HPDE6-E6E7 (cell line): ENCODE measurements at regions not wholly inside any gene's neighbourhood (a gene's known extent, or its start where the extent isn't known, plus 50 kb on each side); places are given as distances from the start of the nearest gene placed in this dataset.
"Not testable (repeated sequence)": the region's sequence is repeated elsewhere in the genome, so short reads cannot be mapped to it uniquely, and the experiment has no call there.

Source experiments
- DNase-seq: peaks from one replicate; pipeline ENCODE4 v3.0.0; 2011; ENCODE audit warnings: missing footprints; ENCODE audit errors: extremely low spot score

GRCh38 chr14:95818581-95818980 lies 58.1 kb upstream of the TUNAR start:
- DNase-seq = no peak

GRCh38 chr14:95817271-95817670 lies 59.4 kb upstream of the TUNAR start:
- no peak for DNase-seq

- DNase-seq = no peak
These were observed 60.1 kb upstream of the TUNAR start for GRCh38 chr14:95816539-95816938.

GRCh38 chr14:95815226-95815690 lies 61.4 kb upstream of the TUNAR start:
- no peak for DNase-seq

- DNase-seq = no peak
These were observed 62.0 kb upstream of the TUNAR start for GRCh38 chr14:95814363-95815225.

- no peak for DNase-seq
These were observed 64.8 kb upstream of the TUNAR start for GRCh38 chr14:95811813-95812212.

- no peak for DNase-seq
These were observed 68.3 kb upstream of the TUNAR start for GRCh38 chr14:95808371-95808770.

GRCh38 chr14:95796788-95797187 lies 79.8 kb upstream of the TUNAR start:
- DNase-seq = no peak

- DNase-seq = no peak
These were observed 74.0 kb upstream of the TCL1A start for GRCh38 chr14:95787941-95788340.

GRCh38 chr14:95786566-95786965 lies 72.6 kb upstream of the TCL1A start:
- DNase-seq = no peak

GRCh38 chr14:95784137-95784536 lies 70.2 kb upstream of the TCL1A start:
- DNase-seq = no peak

GRCh38 chr14:95776798-95777534 lies 63.0 kb upstream of the TCL1A start:
- no peak for DNase-seq

- DNase-seq = peak; percentile 15
These were observed 60.6 kb upstream of the TCL1A start for GRCh38 chr14:95774265-95775160.

GRCh38 chr14:95770777-95771176 lies 56.9 kb upstream of the TCL1A start:
- no peak for DNase-seq

GRCh38 chr14:95769976-95770375 lies 56.1 kb upstream of the TCL1A start:
- no peak for DNase-seq

GRCh38 chr14:95769431-95769830 lies 55.5 kb upstream of the TCL1A start:
- not testable (repeated sequence) for DNase-seq

- no peak for DNase-seq
These were observed 51.1 kb upstream of the TCL1A start for GRCh38 chr14:95765051-95765450.

- no peak for DNase-seq
These were observed 50.0 kb upstream of the TCL1A start for GRCh38 chr14:95763875-95764274.
